ENCODE measurements at regions not wholly inside any gene's neighbourhood (a gene's known extent, or its start where the extent isn't known, plus 50 kb on each side); places are given as distances from the start of the nearest gene placed in this dataset.

DNA sequence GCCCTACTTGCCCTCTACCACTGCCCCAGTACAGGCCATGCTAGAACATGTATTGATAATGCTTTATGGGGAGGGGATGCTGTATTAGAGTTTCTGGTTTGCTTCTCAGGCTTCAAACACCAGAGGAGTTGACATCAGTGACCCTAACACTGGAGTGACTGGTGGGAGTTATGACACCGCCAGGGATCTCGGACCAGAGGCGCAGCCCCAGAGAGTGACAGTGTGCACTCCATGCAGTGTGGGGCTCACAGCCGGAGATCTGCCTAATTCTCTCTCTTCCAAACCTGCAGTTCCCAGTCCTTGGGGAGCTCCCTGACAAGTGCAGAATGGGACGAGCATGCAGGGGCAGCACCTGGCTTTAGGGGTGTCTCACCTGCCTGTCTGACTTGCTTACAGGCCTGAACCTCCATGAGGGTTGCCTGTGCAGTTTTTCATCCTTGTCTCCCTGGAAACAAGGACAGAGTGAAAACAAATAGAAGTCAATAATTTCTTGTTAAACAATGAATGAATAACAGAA lies 244.9 kb upstream of the MYT1L start:
- TF ChIP-seq, protein P1, sequence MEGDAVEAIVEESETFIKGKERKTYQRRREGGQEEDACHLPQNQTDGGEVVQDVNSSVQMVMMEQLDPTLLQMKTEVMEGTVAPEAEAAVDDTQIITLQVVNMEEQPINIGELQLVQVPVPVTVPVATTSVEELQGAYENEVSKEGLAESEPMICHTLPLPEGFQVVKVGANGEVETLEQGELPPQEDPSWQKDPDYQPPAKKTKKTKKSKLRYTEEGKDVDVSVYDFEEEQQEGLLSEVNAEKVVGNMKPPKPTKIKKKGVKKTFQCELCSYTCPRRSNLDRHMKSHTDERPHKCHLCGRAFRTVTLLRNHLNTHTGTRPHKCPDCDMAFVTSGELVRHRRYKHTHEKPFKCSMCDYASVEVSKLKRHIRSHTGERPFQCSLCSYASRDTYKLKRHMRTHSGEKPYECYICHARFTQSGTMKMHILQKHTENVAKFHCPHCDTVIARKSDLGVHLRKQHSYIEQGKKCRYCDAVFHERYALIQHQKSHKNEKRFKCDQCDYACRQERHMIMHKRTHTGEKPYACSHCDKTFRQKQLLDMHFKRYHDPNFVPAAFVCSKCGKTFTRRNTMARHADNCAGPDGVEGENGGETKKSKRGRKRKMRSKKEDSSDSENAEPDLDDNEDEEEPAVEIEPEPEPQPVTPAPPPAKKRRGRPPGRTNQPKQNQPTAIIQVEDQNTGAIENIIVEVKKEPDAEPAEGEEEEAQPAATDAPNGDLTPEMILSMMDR (IDR thresholded peaks at IDR 0.05): no peak
- TF ChIP-seq POLR2AphosphoS5 (IDR thresholded peaks at IDR 0.05) (no peak), POLR2A (IDR thresholded peaks at IDR 0.05) (no peak), EP300 (IDR thresholded peaks at IDR 0.05) (no peak)

Data from suprapubic skin (tissue), 4 donors.